ENCODE measurements at regions not wholly inside any gene's neighbourhood (a gene's known extent, or its start where the extent isn't known, plus 50 kb on each side); places are given as distances from the start of the nearest gene placed in this dataset.
"Not testable (repeated sequence)": the region's sequence is repeated elsewhere in the genome, so short reads cannot be mapped to it uniquely, and the experiment has no call there.

GRCh38 chr17:63287006-63287405 is 159.1 kb downstream of the CYB561 start:
- not testable (repeated sequence) for H3K4me3 ChIP-seq (ENCODE audit: low read length); DNase-seq (ENCODE audit: low read depth, low spot score); H3K9me3 ChIP-seq (ENCODE audit: control insufficient read depth, insufficient read depth, low read length); H3K4me1 ChIP-seq (ENCODE audit: control insufficient read depth, insufficient read depth, low read length); H3K27me3 ChIP-seq (ENCODE audit: control insufficient read depth, insufficient read depth, low read length); H3K27ac ChIP-seq (ENCODE audit: low read length); H3K36me3 ChIP-seq (ENCODE audit: control insufficient read depth, insufficient read depth, low read length)
- WGBS (ENCODE audit: insufficient coverage, insufficient read length), result no CpG with 5 or more reads among the region's 4 CpGs

DNA sequence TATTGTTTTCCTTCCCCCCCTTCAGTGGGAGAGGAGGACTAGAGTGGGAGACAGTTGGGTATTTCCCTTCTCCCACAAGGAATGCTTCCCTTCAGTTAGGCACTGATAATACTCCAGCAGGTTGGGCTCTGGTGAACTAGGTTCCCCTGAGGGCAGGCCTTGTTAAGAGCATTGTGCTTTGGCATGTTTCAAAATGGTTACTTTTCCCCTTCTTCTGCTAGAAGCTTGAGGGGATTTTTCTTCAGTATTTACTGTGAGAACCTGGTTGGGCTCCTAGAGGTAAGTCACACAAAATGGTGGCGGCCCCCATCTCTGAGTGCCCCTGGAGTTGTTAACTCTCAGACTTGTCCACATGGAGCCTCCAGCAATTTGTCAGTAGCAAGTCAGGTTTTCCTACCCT is 156.2 kb downstream of the CYB561 start:
- no peak for DNase-seq (ENCODE audit: low read depth, low spot score)
- Histone ChIP-seq H3K4me1 (ENCODE audit: control insufficient read depth, insufficient read depth, low read length) (no peaks in the 10 kb centered on the region; the same call in none of the 2 replicates), H3K27ac (ENCODE audit: low read length) (no peak overlapping the region), H3K4me3 (ENCODE audit: low read length) (no peak overlapping the region), H3K36me3 (ENCODE audit: control insufficient read depth, insufficient read depth, low read length) (no peaks in the 10 kb centered on the region), H3K27me3 (ENCODE audit: control insufficient read depth, insufficient read depth, low read length) (no peaks in the 10 kb centered on the region), H3K9me3 (ENCODE audit: control insufficient read depth, insufficient read depth, low read length) (no peaks in the 10 kb centered on the region)
- WGBS (ENCODE audit: insufficient coverage, insufficient read length), result no CpG with 5 or more reads among the region's 1 CpG

DNA sequence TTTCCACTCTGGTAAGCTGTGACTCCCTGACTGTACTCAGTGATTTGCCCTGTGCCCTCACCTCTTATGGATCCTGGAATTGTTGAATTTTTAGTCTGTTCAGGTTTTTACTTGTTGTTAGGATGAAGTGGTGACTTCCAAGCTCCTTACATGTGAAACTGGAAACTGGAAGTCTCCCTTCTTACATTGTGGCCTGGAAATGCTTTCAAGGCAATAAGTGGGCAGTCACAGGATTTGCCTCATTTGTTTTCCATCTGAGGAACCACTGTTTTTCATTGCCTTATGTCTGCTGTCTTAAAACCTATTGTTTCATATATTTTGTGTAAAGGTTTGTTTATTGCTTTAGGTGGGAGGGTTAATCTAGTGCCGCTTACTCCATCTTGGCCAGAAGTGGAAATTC is 155.8 kb downstream of the CYB561 start:
- Histone ChIP-seq H3K27ac (ENCODE audit: low read length) (no peak overlapping the region), H3K9me3 (ENCODE audit: control insufficient read depth, insufficient read depth, low read length) (no peaks in the 10 kb centered on the region), H3K4me1 (ENCODE audit: control insufficient read depth, insufficient read depth, low read length) (no peaks in the 10 kb centered on the region; the same call in none of the 2 replicates), H3K27me3 (ENCODE audit: control insufficient read depth, insufficient read depth, low read length) (no peaks in the 10 kb centered on the region), H3K4me3 (ENCODE audit: low read length) (no peak overlapping the region), H3K36me3 (ENCODE audit: control insufficient read depth, insufficient read depth, low read length) (no peaks in the 10 kb centered on the region)
- WGBS (ENCODE audit: insufficient coverage, insufficient read length), result no CpG with 5 or more reads among the region's 1 CpG
- no peak for DNase-seq (ENCODE audit: low read depth, low spot score)

GRCh38 chr17:63290784-63291183 is 155.3 kb downstream of the CYB561 start:
- H3K4me1 ChIP-seq (ENCODE audit: control insufficient read depth, insufficient read depth, low read length), result no peaks in the 10 kb centered on the region; the same call in none of the 2 replicates
- no peaks in the 10 kb centered on the region for H3K27me3 ChIP-seq (ENCODE audit: control insufficient read depth, insufficient read depth, low read length)
- DNase-seq (ENCODE audit: low read depth, low spot score), result no peak
- H3K27ac ChIP-seq (ENCODE audit: low read length), result no peak overlapping the region
- WGBS (ENCODE audit: insufficient coverage, insufficient read length), result no CpG with 5 or more reads among the region's 2 CpGs
- H3K9me3 ChIP-seq (ENCODE audit: control insufficient read depth, insufficient read depth, low read length), result no peaks in the 10 kb centered on the region
- H3K4me3 ChIP-seq (ENCODE audit: low read length), result no peak overlapping the region
- no peaks in the 10 kb centered on the region for H3K36me3 ChIP-seq (ENCODE audit: control insufficient read depth, insufficient read depth, low read length)

- no peak for DNase-seq (ENCODE audit: low read depth, low spot score)
- Histone ChIP-seq H3K27me3 (ENCODE audit: control insufficient read depth, insufficient read depth, low read length) (no peaks in the 10 kb centered on the region), H3K4me1 (ENCODE audit: control insufficient read depth, insufficient read depth, low read length) (no peaks in the 10 kb centered on the region; the same call in none of the 2 replicates), H3K36me3 (ENCODE audit: control insufficient read depth, insufficient read depth, low read length) (no peaks in the 10 kb centered on the region), H3K27ac (ENCODE audit: low read length) (no peak overlapping the region), H3K9me3 (ENCODE audit: control insufficient read depth, insufficient read depth, low read length) (no peaks in the 10 kb centered on the region), H3K4me3 (ENCODE audit: low read length) (no peak overlapping the region)
- no CpG with 5 or more reads among the region's 1 CpG for WGBS (ENCODE audit: insufficient coverage, insufficient read length)
These were observed 154.8 kb downstream of the CYB561 start for GRCh38 chr17:63291258-63291657.

DNA sequence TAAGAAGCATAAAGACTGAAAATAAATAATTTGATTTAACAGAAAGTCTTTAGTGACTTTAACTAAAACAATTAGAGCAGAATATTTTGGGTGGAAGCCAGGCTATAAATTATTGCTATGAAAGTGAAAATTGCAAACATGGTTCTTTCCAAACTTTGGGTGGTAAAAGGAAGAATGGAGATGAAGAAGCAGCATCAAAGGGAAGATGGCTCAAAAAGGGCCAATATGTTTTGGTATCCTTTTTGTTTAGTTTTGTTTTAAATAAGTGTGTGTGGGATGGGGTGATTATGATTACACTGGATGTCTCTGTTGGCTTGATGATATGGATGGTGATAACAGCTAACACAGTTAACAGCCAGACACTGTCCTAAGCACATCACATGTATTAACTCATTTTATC is 153.7 kb downstream of the CYB561 start:
- no peaks in the 10 kb centered on the region for H3K36me3 ChIP-seq (ENCODE audit: control insufficient read depth, insufficient read depth, low read length)
- no peaks in the 10 kb centered on the region for H3K27me3 ChIP-seq (ENCODE audit: control insufficient read depth, insufficient read depth, low read length)
- no peaks in the 10 kb centered on the region for H3K9me3 ChIP-seq (ENCODE audit: control insufficient read depth, insufficient read depth, low read length)
- no peak overlapping the region for H3K4me3 ChIP-seq (ENCODE audit: low read length)
- DNase-seq (ENCODE audit: low read depth, low spot score), result no peak
- no peak overlapping the region for H3K27ac ChIP-seq (ENCODE audit: low read length)
- no peaks in the 10 kb centered on the region; the same call in none of the 2 replicates for H3K4me1 ChIP-seq (ENCODE audit: control insufficient read depth, insufficient read depth, low read length)

- Histone ChIP-seq H3K9me3 (ENCODE audit: control insufficient read depth, insufficient read depth, low read length) (no peaks in the 10 kb centered on the region), H3K4me3 (ENCODE audit: low read length) (no peak overlapping the region), H3K27me3 (ENCODE audit: control insufficient read depth, insufficient read depth, low read length) (no peaks in the 10 kb centered on the region), H3K4me1 (ENCODE audit: control insufficient read depth, insufficient read depth, low read length) (no peaks in the 10 kb centered on the region; the same call in none of the 2 replicates), H3K36me3 (ENCODE audit: control insufficient read depth, insufficient read depth, low read length) (no peaks in the 10 kb centered on the region), H3K27ac (ENCODE audit: low read length) (no peak overlapping the region)
- no peak for DNase-seq (ENCODE audit: low read depth, low spot score)
- no CpG with 5 or more reads among the region's 4 CpGs for WGBS (ENCODE audit: insufficient coverage, insufficient read length)
These were observed 152.6 kb downstream of the CYB561 start for GRCh38 chr17:63293323-63294075.

GRCh38 chr17:63294776-63295175 is 151.3 kb downstream of the CYB561 start:
- no peak overlapping the region for H3K4me3 ChIP-seq (ENCODE audit: low read length)
- WGBS (ENCODE audit: insufficient coverage, insufficient read length), result no CpG with 5 or more reads among the region's 3 CpGs
- no peaks in the 10 kb centered on the region; the same call in none of the 2 replicates for H3K4me1 ChIP-seq (ENCODE audit: control insufficient read depth, insufficient read depth, low read length)
- H3K27me3 ChIP-seq (ENCODE audit: control insufficient read depth, insufficient read depth, low read length), result no peaks in the 10 kb centered on the region
- DNase-seq (ENCODE audit: low read depth, low spot score), result no peak
- no peaks in the 10 kb centered on the region for H3K36me3 ChIP-seq (ENCODE audit: control insufficient read depth, insufficient read depth, low read length)
- H3K27ac ChIP-seq (ENCODE audit: low read length), result no peak overlapping the region
- no peaks in the 10 kb centered on the region for H3K9me3 ChIP-seq (ENCODE audit: control insufficient read depth, insufficient read depth, low read length)

DNA sequence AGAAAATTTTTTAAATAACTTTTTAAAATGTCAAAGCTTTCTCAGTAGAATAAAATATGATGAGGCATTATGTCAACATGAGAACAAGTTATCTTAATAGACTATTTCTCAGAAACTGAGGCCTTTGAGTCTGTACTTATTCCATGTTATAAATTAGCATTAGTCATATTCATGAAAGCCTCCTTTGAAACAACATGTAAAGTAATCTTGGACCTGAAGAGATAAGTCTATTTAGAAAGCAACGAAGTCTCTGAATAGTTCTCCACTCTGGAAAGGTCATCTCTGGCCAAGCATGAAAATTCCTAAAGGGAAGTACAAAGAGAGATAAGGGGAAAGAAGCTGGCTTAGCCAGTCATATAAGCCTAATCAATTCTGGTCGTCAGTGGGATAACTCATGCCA is 150.8 kb downstream of the CYB561 start:
- no peak overlapping the region for H3K27ac ChIP-seq (ENCODE audit: low read length)
- no peaks in the 10 kb centered on the region; the same call in none of the 2 replicates for H3K4me1 ChIP-seq (ENCODE audit: control insufficient read depth, insufficient read depth, low read length)
- DNase-seq (ENCODE audit: low read depth, low spot score), result no peak
- WGBS (ENCODE audit: insufficient coverage, insufficient read length), result no CpG with 5 or more reads among the region's 2 CpGs
- H3K4me3 ChIP-seq (ENCODE audit: low read length), result no peak overlapping the region
- no peaks in the 10 kb centered on the region for H3K9me3 ChIP-seq (ENCODE audit: control insufficient read depth, insufficient read depth, low read length)
- no peaks in the 10 kb centered on the region for H3K27me3 ChIP-seq (ENCODE audit: control insufficient read depth, insufficient read depth, low read length)
- H3K36me3 ChIP-seq (ENCODE audit: control insufficient read depth, insufficient read depth, low read length), result no peaks in the 10 kb centered on the region

DNA sequence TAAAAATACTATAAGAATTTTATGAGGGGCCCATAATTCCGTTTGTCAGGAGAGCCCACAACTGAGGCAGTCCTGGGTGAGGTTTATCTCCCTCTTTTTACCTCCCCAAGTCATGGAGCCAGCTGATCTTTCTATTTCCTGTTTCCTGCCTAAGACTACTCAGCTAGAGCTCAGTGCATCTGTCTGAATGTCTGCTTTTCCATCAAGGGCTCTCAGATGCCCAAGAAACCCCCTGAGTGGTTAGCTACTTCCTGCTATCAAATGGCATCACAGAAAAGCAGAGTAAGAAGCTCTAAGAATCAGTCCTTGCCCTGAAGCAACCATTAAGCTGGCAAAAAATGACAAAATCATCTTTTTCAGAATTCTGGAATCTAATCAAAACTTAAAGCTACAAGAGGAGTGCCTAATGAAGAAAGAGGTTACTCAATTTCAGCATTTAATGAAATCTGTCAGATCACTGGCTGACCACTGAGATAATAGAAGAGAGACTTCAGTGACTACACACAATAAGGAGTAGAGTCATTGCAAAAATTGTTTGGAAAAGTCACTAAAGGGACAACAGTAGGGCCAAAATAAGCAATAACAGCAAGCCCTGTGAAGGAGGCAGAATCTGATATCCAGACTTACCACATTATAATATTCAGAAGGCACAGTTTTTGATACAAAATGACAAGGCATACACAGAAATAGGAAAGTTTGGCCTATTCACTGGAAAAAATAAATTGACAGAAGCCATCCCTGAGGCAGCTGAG is 150.1 kb downstream of the CYB561 start:
- Histone ChIP-seq H3K36me3 (ENCODE audit: control insufficient read depth, insufficient read depth, low read length) (no peaks in the 10 kb centered on the region), H3K4me3 (ENCODE audit: low read length) (no peak overlapping the region), H3K9me3 (ENCODE audit: control insufficient read depth, insufficient read depth, low read length) (no peaks in the 10 kb centered on the region), H3K4me1 (ENCODE audit: control insufficient read depth, insufficient read depth, low read length) (no peaks in the 10 kb centered on the region; the same call in 1 of the 2 replicates), H3K27me3 (ENCODE audit: control insufficient read depth, insufficient read depth, low read length) (no peaks in the 10 kb centered on the region), H3K27ac (ENCODE audit: low read length) (no peak overlapping the region)
- DNase-seq (ENCODE audit: low read depth, low spot score), result no peak
- WGBS (ENCODE audit: insufficient coverage, insufficient read length), result no CpG with 5 or more reads among the region's 1 CpG
